ENCODE measurements at regions not wholly inside any gene's neighbourhood (a gene's known extent, or its start where the extent isn't known, plus 50 kb on each side); places are given as distances from the start of the nearest gene placed in this dataset.

DNA sequence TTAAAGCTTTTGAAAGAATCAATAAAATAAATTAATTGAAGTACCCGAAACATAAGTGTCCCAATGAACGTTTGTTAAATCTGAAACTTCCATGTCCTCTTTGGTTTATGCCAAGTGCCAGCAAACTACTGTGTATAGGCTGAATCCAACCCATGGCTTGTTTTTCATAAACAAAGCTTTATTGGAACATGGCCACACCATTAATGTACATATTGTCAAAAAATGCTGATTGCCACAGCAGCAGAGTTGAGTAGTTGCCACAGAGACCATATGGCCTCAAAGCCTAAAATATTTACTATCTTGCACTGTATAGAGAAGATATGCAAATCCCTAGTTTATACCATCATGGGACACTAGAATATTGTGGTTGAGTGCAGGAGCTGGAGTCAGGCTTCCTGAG lies 406.1 kb downstream of the MAFB start:
- TF ChIP-seq, protein P1, sequence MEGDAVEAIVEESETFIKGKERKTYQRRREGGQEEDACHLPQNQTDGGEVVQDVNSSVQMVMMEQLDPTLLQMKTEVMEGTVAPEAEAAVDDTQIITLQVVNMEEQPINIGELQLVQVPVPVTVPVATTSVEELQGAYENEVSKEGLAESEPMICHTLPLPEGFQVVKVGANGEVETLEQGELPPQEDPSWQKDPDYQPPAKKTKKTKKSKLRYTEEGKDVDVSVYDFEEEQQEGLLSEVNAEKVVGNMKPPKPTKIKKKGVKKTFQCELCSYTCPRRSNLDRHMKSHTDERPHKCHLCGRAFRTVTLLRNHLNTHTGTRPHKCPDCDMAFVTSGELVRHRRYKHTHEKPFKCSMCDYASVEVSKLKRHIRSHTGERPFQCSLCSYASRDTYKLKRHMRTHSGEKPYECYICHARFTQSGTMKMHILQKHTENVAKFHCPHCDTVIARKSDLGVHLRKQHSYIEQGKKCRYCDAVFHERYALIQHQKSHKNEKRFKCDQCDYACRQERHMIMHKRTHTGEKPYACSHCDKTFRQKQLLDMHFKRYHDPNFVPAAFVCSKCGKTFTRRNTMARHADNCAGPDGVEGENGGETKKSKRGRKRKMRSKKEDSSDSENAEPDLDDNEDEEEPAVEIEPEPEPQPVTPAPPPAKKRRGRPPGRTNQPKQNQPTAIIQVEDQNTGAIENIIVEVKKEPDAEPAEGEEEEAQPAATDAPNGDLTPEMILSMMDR (IDR thresholded peaks at IDR 0.05; ENCODE audit: low read depth, low read length, missing control alignments): no peak
- no peak overlapping the region for H3K4me3 ChIP-seq (ENCODE audit: low read depth, low read length)
- in situ Hi-C loops (cut with HindIII; ENCODE audit: low sequenced_read_pairs): no loop called here
- DNase-seq (ENCODE audit: low read depth): no peak

DNA sequence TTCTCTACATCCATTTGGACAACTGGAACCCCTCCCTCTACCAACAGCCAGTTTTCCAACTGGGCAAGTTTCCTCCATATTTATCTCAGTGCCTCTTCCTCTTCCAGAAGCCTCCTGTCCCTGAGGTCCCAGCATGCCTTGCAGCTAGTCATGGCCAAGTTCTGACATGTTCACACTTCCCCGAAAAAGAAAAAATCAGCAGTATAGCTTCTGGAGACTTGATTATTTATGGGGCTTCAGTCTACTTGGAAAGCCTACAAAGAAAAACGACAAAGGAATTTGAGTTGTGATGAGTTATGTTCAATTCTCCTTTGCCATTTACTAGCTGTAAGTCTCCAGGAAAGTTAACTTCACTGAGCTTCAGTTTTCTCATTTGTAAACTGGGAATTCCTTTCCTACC lies 406.5 kb downstream of the MAFB start:
- no peak overlapping the region for H3K4me3 ChIP-seq (ENCODE audit: low read depth, low read length)
- in situ Hi-C loops (cut with HindIII; ENCODE audit: low sequenced_read_pairs): no loop called here
- TF ChIP-seq, protein P1 (IDR thresholded peaks at IDR 0.05; ENCODE audit: low read depth, low read length, missing control alignments): no peak
- DNase-seq (ENCODE audit: low read depth): no peak

DNA sequence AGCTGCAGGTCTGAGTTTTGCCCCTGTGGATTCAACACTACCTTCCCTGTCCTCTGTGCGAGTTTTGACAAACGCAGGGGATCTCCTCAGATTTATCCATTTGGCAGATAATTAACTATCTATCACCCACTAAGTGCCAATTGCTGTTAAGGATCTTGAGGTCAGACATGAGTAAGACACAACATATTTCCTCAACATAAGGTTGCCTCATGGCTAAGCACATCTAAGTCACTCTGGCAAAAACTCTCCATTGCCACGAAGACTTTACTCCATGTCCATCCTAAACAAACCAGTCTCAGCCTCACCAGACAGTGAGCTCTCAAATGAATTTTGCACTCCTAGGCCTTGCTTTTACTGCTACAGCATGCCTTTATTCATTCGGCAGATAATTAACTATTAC lies 408.4 kb downstream of the MAFB start:
- in situ Hi-C loops (cut with HindIII; ENCODE audit: low sequenced_read_pairs): no loop called here
- DNase-seq (ENCODE audit: low read depth): no peak
- TF ChIP-seq, protein P1 (IDR thresholded peaks at IDR 0.05; ENCODE audit: low read depth, low read length, missing control alignments): no peak
- no peak overlapping the region for H3K4me3 ChIP-seq (ENCODE audit: low read depth, low read length)

DNA sequence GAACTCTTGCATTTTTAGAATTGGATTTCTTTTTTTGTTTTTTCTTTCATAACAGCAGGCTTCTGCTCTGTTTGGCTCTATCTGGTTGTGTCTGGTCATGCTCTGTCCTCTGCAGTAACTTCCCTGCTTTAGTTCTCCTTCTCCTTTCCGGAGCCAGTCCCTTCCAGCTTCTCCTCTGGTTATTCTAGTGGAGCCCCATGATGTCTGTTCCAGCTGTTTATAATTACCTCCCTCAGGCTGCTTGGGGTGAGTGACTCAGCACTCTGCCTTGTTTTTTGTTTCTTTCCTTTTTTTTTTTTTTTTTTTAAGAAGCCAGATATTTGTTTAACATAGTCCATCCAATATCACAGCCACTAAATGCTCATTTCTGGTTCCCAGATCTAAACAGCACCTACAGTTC lies 409.6 kb downstream of the MAFB start:
- DNase-seq (ENCODE audit: low read depth): peak; percentile 70
- TF ChIP-seq, protein P1 (IDR thresholded peaks at IDR 0.05; ENCODE audit: low read depth, low read length, missing control alignments): no peak
- no peak overlapping the region for H3K4me3 ChIP-seq (ENCODE audit: low read depth, low read length)
- in situ Hi-C loops (cut with HindIII; ENCODE audit: low sequenced_read_pairs): no loop called here

DNA sequence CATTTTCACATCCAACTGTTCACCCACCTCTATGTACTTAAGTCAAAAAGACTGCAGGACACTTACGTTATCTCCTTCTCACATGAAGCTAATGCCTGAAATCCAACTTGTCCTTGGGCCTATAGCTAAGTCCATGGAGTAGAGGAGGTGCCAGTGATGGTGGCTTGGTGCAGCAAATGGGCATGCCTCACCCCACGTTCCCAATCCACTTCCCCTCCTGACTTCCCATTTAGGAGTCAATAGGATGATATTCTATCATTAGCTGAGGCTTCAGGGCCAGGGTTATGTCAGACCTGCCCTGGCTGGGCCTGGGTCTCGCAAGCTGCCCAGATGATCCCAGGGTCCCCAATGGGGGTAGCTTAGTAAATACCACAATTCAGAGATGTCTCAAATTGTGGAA lies 410.4 kb downstream of the MAFB start:
- TF ChIP-seq, protein P1 (IDR thresholded peaks at IDR 0.05; ENCODE audit: low read depth, low read length, missing control alignments): no peak
- H3K4me3 ChIP-seq (ENCODE audit: low read depth, low read length): no peak overlapping the region
- in situ Hi-C loops (cut with HindIII; ENCODE audit: low sequenced_read_pairs): no loop called here
- no peak for DNase-seq (ENCODE audit: low read depth)

DNA sequence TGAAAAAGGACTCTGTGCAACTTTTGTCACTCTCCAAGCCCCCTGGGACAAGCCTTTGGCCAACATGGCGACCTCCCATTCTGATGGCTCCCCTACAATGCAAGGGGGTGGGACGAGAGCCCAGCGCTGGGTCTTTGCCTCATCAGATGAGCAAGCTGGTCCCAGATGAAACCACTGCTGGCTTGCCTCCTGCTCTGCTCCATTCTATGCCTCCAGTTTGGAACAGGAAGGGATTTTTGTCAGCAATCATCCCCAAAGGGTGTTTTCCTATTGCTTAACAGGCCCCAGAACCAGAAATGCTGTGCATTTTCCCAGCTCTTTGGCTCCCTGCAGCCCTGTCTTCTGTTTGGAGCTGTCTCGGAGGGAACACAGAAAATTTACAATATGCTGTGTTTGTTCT lies 412.7 kb downstream of the MAFB start:
- no peak overlapping the region for H3K4me3 ChIP-seq (ENCODE audit: low read depth, low read length)
- TF ChIP-seq, protein P1 (IDR thresholded peaks at IDR 0.05; ENCODE audit: low read depth, low read length, missing control alignments): no peak
- no peak for DNase-seq (ENCODE audit: low read depth)
- in situ Hi-C loops (cut with HindIII; ENCODE audit: low sequenced_read_pairs): no loop called here

DNA sequence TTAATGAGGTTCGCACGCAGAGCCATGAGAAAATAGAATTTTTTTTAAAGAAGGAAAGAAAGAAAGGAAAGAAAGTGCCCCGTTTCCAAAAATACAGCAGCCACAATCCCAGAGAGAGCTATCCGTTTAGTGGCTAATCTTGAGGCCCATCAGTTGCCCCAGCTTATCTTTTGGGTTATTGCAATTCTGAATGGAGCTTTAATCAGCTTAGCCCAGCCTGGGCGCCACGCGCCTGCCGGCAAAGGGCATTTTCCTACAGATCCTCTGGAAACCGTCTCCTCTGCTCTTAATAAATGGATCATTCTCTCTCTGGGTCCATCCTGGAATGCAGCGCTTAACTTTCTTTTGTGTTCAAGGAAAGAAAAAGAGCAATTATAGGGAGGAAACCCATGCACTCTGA lies 413.3 kb downstream of the MAFB start:
- in situ Hi-C loops (cut with HindIII; ENCODE audit: low sequenced_read_pairs): no loop called here
- H3K4me3 ChIP-seq (ENCODE audit: low read depth, low read length): no peak overlapping the region
- no peak for DNase-seq (ENCODE audit: low read depth)
- TF ChIP-seq, protein P1 (IDR thresholded peaks at IDR 0.05; ENCODE audit: low read depth, low read length, missing control alignments): no peak
